Right lobe of liver (tissue), 6 donors: ENCODE measurements at regions not wholly inside any gene's neighbourhood (a gene's known extent, or its start where the extent isn't known, plus 50 kb on each side); places are given as distances from the start of the nearest gene placed in this dataset.
A peak's percentile ranks its signal among the peaks of the same experiment; 100 is the strongest.
"Not testable (repeated sequence)": the region's sequence is repeated elsewhere in the genome, so short reads cannot be mapped to it uniquely, and the experiment has no call there.

Experiments
- ATAC-seq, 4 donors: fragments of 200-7000 bp; cut with Tn5 transposase; one replicate each; pipeline ENCODE4 v1.9.1; 2020; ENCODE audit warnings: mild to moderate bottlenecking in 4 of 4, moderate library complexity in 4 of 4
- DNase-seq, 3 donors: peaks; one replicate each; pipeline ENCODE4 v3.0.0-alpha.2; 2020
- H3K27ac ChIP-seq, 3 donors: fragments of 200-600 bp; one replicate each; pipeline ENCODE4 v1.8.0; 2022
- H3K27me3 ChIP-seq, 2 donors: fragments of 200-600 bp; one replicate each; pipeline ENCODE4 v1.8.0; 2022
- H3K36me3 ChIP-seq, 4 donors: fragments of 200-600 bp; sonication (generic) in 1 of 4; one replicate each; pipeline versions ENCODE4 v1.5.1 to v1.8.0; 2017 to 2022; ENCODE audit warnings: control low read depth in 1 of 4
- H3K4me1 ChIP-seq, 4 donors: fragments of 200-600 bp; sonication (generic) in 1 of 4; one replicate each; pipeline versions ENCODE4 v1.5.1 to v1.8.0; 2017 to 2022; ENCODE audit warnings: control low read depth in 1 of 4
- H3K4me3 ChIP-seq, 3 donors: fragments of 200-600 bp; one replicate each; pipeline ENCODE4 v1.8.0; 2022
- H3K9me3 ChIP-seq, 4 donors: fragments of 200-600 bp; sonication (generic) in 1 of 4; one replicate each; pipeline versions ENCODE4 v1.5.1 to v1.8.0; 2017 to 2022; ENCODE audit warnings: control low read depth in 1 of 4
- CTCF ChIP-seq, 4 donors: fragments of 200-600 bp in 3 of 4; fragments of 450-650 bp in 1 of 4; IDR thresholded peaks; one replicate each; pipeline versions ENCODE4 v1.5.1 to v1.8.0; 2016 to 2022; ENCODE audit warnings: antibody characterized with exemption in 4 of 4, mild to moderate bottlenecking in 2 of 4
- POLR2A ChIP-seq: fragments of 450-650 bp; IDR thresholded peaks from one replicate; pipeline ENCODE4 v1.6.1; 2017; ENCODE audit warnings: antibody characterized with exemption, mild to moderate bottlenecking
- WGBS: methylation state at CpG from one replicate; pipeline ENCODE4 v1.1.6; 2018; ENCODE audit warnings: low coverage, low lambda C conversion rate; ENCODE audit not compliant: insufficient coverage; ENCODE audit errors: missing lambda C conversion rate; 5-methylcytosine and 5-hydroxymethylcytosine counted together
- intact Hi-C, 2 donors: fragments of 100-400 bp; cut with DNase I; formaldehyde crosslinking; loops; one replicate each; pipeline versions ENCODE4 v1.11.2 to v1.14.1; 2022
- donor health status: DM: no; HTN: yes; CAD: no.
- donor health status: DM: no; HTN: no; CAD: no.
- donor health status: DM: no; HTN: no; CAD: no.
- donor health status: DM: no; HTN: yes; CAD: no.
- donor health status: DM: no; HTN: yes; CAD: no.

GRCh38 chr2:163944347-163944737, 208.5 kb upstream of the FIGN start:
- TF ChIP-seq POLR2A = no peak
- TF ChIP-seq CTCF (IDR thresholded peaks at IDR 0.05) = no peak
- no peaks in the 10 kb centered on the region for H3K27me3 ChIP-seq
- no peak overlapping the region for H3K4me3 ChIP-seq
- intact Hi-C loops = no loop called here
- WGBS = 77% methylated on average over 4 of the region's 4 CpGs
- no peaks in the 10 kb centered on the region for H3K9me3 ChIP-seq
- H3K36me3 ChIP-seq = no peaks in the 10 kb centered on the region
- ATAC-seq (no peak), DNase-seq (no peak)
- no peaks in the 10 kb centered on the region for H3K4me1 ChIP-seq
- no peak overlapping the region for H3K27ac ChIP-seq

DNA sequence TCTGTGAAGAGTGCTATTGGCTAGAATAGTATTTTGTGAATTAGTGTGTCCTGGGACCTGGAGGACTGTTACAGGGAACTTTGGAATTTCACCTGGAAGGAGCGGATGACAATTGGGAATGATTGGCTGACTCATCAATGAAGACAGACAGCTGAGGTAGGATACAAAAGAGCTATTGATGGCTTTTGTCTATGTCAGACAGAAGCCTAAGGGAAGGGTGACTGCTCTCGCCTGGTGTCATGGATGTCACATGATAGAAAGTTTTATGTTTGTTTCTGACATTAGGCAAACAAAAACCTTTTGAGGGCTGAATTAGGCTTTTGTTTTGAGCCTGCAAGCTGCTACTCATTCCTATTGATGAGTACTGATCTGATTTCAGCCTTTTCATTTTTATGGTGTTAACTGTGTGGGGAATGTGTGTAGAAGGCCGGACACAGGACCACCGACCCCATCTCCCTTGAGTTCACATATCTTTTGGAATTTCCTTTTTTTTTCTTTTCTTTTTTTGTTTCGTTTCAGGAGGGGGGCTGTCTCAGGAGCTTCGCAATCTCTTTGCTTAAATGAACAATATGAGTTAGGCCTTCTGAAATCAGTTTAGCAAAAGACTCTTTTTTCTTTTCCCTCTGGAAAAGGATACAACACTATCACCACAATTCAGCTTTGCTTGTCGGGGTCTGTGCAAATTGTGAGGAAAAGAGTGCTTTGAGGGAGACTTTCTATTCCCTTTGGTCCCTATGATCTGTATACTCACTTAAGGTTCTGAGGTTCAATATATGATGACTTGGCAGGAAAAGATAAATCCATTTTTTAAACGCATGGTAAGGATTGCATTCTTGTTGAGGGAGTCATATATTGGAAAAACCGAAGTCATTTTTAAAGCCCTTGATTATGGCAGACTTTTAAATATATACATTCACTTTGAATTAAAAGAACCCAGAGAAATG, 207.9 kb upstream of the FIGN start:
- DNase-seq = no peak
- 47% methylated on average over 8 of the region's 9 CpGs for WGBS
- Histone ChIP-seq H3K4me3 (no peak overlapping the region), H3K4me1 (no peaks in the 10 kb centered on the region), H3K36me3 (no peaks in the 10 kb centered on the region), H3K27ac (no peak overlapping the region), H3K9me3 (no peaks in the 10 kb centered on the region), H3K27me3 (no peaks in the 10 kb centered on the region)
- no peak for TF ChIP-seq CTCF (IDR thresholded peaks at IDR 0.05)
- no peak for TF ChIP-seq POLR2A
- intact Hi-C loops = no loop called here
- no peak for ATAC-seq

GRCh38 chr2:163934131-163934530, 198.3 kb upstream of the FIGN start:
- no peak for TF ChIP-seq CTCF (IDR thresholded peaks at IDR 0.05)
- TF ChIP-seq POLR2A = no peak
- Histone ChIP-seq H3K4me1 (no peaks in the 10 kb centered on the region), H3K27me3 (no peaks in the 10 kb centered on the region), H3K9me3 (no peaks in the 10 kb centered on the region), H3K4me3 (no peak overlapping the region), H3K27ac (no peak overlapping the region), H3K36me3 (no peaks in the 10 kb centered on the region)
- DNase-seq = no peak
- intact Hi-C loops = no loop called here
- ATAC-seq = no peak

- Histone ChIP-seq H3K9me3 (no peaks in the 10 kb centered on the region), H3K27me3 (no peaks in the 10 kb centered on the region), H3K4me1 (no peaks in the 10 kb centered on the region), H3K4me3 (no peak overlapping the region), H3K36me3 (no peaks in the 10 kb centered on the region), H3K27ac (no peak overlapping the region)
- TF ChIP-seq POLR2A (no peak), CTCF (IDR thresholded peaks at IDR 0.05) (no peak)
- DNase-seq (no peak), ATAC-seq (no peak)
- intact Hi-C loops = no loop called here
- 59% methylated on average over 5 of the region's 5 CpGs for WGBS
Measured at GRCh38 chr2:163919717-163920116, 183.9 kb upstream of the FIGN start.

DNA sequence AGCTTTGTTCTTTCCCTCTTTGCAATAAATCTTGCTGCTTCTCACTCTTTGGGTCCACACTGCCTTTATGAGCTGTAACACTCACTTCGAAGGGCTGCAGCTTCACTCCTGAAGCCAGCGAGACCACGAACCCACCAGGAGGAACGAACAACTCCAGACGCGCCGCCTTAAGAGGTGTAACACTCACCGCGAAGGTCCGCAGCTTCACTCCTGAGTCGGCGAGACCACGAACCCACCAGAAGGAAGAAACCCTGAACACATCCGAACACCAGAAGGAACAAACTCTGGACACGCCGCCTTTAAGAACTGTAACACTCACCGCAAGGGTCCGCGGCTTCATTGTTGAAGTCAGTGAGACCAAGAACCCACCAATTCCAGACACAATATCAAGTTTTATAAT, 178.7 kb upstream of the FIGN start:
- intact Hi-C loops = not testable (repeated sequence)

GRCh38 chr2:163913532-163913944, 177.7 kb upstream of the FIGN start:
- H3K27ac ChIP-seq, H3K27me3 ChIP-seq, H3K36me3 ChIP-seq, H3K9me3 ChIP-seq, intact Hi-C loops, ATAC-seq, H3K4me1 ChIP-seq: not testable (repeated sequence)
- 100% methylated on average over 3 of the region's 32 CpGs for WGBS
- H3K4me3 ChIP-seq = peak overlapping the region in 1 of 3 donors; percentile 31
- DNase-seq = peak in 1 of 3 donors; percentile 52

More for the DNA sequence above, 178.7 kb upstream of the FIGN start:
- H3K9me3 ChIP-seq, H3K4me1 ChIP-seq, H3K27ac ChIP-seq, ATAC-seq, H3K27me3 ChIP-seq, H3K4me3 ChIP-seq, DNase-seq, H3K36me3 ChIP-seq: not testable (repeated sequence)
- WGBS = 92% methylated on average over 18 of the region's 19 CpGs
